Activated T-helper 1 cell treated with Interleukin-2 at 50 U/mL for 16 hours (primary cell): ENCODE measurements at regions not wholly inside any gene's neighbourhood (a gene's known extent, or its start where the extent isn't known, plus 50 kb on each side); places are given as distances from the start of the nearest gene placed in this dataset.

ENCODE experiments used
- DNase-seq: peaks from one replicate; pipeline ENCODE4 v3.0.0-alpha.2; 2020; ENCODE audit warnings: low read depth

DNA sequence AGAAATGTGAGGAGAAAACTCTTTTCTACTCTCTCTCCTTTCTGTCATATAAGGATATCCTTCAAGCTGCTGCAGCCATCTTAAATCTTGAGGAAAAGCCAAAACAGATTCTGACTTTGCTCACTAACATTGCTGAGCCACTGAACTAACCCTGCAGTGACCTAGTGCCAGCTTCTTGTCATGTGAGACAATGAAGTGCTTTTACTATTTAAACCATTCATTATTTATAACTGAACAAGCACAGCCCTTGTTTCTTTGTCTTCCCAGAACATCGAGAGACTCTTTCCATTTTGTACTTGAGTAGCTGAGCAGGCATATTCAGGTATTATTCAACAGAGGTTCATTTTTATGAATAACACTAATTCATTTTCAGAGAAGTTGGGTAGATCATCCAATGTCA is 455.0 kb upstream of the TMPO start:
- DNase-seq = no peak

DNA sequence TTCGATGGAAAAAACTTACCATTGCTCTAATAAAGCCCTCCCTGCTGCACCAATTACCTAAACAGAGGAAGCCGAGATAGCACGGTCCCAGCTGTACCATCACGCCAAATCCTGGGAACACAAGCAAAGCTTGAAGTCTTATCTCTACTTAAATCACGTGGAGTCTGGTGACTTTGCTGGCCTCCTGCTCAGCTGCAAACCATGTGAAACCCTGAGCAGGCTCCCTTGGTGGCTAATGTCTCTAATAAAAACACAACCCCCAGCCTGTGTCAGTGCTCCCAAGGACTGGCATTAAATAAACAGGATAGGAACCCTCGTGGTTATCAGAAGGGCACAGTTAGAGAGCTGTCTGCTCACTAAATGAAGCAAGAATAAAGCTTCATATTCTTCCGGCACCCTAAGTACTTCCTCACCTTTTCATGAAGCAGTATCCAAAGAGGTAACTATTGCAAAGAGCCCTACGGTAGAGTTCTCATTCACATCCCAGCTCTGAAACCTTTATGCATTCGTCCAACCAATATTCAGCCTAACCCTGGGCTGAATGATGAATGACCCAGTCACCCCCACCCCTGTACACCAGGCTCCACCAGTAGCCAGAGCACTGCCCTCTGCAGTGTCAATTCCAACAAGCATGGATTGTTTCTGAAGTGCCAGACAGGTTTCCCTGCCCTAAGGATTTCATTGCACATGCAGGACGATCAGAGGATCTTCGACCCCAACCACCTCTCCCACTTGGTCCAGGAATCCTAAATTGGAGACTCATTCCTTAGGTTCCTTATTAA is 452.7 kb upstream of the TMPO start:
- DNase-seq = no peak

DNA sequence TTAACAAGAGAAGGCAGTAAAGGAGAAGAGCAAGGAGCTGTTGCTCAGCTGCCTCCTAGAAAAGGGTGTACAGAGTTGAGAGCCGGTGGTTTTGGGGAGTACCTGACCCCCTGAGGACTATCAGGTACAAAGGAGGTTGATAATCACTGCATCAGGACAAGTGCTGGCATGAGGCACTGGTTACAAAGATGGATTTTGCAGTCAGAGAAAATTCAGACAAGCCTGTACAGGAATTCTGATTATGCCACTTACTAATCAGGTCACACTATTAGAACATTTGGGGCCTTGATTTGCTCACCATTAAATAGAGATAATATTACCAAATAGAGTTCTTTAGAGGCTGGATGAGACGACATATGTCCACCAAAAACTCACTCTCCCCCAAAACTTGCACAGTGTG is 450.9 kb upstream of the TMPO start:
- DNase-seq = no peak

DNA sequence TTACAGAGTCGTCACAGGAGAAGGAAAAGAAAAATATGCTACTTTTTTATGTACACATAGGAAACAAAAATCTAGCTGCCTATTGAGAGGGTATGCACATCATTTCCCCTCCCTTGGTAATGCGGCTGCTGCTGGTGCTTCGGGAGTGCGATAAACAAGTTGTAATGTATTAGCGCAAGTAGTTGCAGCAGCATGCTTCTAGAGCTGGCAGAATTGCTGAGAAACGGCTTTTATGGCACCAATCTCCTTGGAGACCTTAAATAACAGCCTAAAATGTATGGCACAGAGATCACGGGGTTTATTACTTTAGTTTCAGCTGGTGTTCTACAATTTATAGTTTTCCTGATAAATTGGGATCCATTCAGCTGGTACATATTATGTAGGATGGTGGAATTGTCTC is 447.6 kb upstream of the TMPO start:
- no peak for DNase-seq

DNA sequence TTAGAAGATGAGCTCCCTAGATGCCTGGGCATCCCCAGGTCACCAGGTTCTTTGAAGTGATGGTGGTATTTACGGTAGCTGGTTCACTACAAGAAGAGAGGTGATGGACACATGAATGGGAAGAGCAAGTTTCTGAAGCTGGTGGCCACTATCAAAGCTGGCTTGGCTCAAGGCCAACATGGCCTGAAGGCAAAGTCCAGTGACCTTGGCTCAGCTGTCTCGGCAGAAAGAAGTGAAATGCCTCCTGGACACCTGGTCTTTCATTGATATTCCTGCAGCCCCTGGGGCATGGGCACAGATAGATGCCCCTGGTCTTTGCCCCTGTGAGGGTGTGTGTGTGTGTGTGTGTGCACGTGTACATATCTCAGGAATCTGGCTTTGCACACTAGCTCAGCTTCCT is 441.8 kb upstream of the TMPO start:
- no peak for DNase-seq

DNA sequence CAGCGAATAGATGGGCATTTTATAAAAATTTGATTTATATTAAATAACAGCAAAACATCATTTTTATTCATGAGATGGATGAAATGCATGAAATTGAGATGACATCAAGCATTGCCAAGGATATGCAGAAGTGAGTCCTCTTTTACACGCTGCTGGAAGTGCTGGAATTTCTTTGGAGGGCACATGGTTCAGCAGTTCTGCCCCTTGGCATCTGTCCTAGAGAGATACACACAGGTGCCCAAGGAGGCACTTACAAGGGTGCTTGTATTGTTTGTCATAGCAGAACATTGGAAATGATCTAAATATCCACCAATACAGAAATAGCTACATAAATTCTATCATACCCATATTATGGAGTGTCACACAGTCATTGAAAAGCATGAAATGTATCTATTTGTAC is 441.1 kb upstream of the TMPO start:
- DNase-seq = no peak

DNA sequence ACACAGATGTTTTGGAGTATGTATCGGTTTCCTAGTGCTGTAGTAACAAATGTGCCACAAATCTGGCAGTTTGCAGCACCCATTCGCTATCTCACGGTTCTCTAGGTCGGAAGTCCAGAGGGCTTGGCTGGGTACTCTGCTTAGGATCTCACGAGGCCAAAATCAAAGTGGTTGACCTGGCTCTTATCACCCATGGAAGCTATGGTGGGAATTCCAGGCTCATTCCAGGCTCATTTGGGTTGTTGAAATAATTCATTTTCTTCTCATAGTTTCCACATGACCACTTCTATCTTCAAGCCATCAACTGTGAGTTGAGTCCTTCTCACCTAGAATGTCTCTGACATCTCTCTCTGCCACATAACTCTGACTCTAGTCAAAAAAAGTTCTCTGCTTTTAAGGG is 431.0 kb upstream of the TMPO start:
- DNase-seq = no peak

DNA sequence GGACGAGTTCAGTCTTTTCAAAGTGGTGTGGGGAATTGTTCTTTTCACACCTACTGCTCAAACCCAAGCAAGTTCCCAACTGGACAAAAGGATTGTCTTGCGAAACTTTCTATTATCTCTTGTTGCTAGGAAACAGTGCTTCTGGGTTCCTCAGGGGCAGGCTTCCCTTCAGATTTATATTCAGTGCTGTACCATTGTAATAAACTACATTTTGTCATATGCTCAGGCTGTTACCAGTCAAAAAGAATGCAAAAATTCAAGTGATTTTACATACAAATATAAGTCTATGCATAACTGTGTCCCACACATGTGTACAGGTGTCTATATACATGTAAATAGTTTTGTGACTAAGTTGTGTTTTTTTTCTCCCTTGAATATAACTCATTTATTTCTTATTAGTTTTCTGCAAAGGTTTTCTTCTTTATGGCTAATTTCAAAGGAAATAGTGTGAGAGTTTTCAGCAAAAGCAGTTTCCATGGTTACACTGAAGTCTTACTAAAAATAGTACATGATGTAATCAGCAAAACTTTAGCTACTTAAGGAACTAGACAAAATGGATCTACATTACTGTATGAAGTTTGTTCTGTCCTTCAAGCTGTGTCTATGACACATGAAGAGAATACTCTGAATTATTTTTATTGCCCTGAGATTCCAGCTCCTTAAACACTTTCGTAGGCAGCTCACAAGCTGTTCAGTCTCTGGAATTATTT is 430.2 kb upstream of the TMPO start:
- DNase-seq = no peak

DNA sequence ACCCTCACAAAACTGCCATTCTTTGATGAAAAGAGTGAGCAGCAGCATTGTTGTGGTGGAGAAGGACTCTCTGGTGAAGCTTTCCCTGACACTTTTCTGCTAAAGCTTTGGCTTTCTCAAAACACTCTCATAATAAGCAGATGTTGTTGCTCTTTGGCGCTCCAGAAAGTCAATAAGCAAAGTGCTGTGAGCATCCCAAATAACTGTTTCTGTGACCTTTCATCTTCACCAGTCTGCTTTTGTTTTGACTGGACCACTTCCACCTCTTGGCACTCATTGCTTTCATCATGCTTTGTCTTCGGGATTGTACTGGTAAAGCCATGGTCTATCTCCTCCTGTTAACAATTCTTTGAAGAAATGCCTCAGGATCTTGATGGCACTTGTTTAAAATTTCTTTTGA is 424.7 kb upstream of the TMPO start:
- no peak for DNase-seq

DNA sequence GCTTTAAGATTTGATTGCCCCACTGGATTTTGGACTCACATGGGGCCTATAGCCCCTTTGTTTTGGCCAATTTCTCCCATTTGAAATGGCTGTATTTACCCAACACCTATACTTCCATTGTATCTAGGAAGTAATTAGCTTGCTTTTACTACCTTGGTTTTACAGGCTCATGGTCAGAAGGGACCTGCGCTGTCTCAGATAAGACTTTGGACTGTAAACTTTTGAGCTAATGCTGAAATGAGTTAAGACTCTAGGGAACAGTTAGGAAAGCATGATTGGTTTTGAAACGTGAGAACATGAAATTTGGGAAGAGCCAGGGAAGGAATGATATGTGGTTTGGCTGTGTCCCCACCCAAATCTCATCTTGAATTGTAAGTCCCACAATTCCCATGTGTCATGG is 419.0 kb upstream of the TMPO start:
- DNase-seq = no peak

DNA sequence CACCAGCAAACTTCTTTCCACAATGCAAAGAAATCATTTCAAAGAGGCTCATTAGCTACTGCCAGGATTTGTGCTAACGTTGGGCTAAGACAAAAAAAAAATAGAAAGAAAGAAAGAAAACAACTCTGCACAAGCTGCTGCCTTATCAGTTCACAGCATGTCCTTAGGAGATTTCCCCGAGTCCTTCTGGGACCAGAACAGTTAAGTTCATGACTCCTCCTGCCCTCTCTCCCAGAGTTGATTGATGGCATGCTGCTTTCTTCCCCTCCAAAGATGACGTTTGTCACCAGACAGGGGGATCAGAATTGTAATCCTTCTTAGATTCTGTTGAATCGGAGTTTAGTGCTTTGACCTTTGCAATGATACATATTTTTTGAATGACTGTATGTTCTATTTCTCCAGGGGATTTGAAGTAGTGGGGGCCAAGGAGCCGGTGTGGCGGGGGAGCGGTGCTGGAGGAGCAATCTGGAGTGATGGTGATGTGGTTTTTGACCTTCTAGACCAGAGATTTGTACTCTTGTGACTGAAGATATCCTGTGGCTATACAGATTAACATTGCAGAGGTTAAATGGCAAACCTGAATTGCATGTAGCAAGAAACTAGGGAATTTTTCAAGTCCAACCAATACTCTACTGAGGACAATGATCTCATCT is 409.2 kb upstream of the TMPO start:
- DNase-seq = no peak

DNA sequence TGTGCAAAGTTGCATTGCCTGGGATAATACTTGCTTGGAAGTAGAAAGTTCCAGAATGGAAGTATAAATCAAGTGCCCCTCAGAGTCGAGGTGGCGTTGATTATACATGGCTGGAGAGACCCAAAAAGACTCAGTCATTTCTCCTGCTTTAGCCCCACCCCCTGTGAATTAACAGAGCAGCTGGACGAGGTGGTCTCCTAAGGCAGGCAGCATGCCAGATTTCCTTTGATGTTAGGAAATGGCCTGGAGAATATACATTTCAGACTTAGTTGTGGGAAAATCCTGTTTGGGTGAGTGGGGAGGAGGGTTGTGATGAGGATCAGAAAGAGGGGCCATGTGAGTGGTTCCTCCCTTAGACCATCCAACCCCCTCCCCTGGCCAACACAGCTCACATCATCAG is 406.1 kb upstream of the TMPO start:
- DNase-seq = no peak

DNA sequence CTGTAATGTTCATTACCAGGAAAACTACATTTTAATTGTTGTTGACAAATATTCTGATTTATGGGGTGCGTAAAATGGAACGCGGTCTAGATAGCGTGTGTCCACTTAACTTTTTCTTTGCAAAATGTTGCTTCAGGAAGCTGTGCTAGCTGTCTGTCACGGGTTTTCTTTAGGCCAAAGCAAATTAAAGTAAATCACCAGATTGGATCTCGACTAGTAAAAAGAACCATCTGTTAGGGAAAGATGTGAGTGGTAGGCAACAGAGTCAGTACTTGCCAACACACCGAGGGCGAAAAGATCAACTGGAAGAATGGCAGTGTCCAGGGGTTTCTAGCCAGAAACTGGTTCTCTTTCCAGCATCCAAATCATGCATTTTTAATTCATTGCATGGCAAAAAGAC is 404.9 kb upstream of the TMPO start:
- no peak for DNase-seq

DNA sequence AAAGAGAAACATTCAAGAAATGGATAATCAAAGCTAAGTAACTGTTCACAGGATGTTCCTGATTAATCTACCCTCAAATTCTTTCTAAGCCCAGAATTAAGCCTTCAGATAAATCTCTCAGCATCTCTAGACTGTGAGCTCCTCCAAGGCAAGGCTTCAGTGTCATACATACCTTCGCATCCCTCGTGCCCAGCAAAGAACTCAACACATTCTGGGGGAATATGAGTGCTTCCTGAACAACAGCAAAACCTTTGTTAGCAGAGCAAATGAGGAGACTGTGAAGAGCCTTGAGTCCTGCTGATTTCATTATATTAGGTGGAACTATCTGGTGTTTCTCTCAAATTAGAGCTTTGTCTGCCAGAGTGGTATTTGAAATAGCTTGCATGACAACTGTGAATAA is 401.8 kb upstream of the TMPO start:
- DNase-seq = no peak

DNA sequence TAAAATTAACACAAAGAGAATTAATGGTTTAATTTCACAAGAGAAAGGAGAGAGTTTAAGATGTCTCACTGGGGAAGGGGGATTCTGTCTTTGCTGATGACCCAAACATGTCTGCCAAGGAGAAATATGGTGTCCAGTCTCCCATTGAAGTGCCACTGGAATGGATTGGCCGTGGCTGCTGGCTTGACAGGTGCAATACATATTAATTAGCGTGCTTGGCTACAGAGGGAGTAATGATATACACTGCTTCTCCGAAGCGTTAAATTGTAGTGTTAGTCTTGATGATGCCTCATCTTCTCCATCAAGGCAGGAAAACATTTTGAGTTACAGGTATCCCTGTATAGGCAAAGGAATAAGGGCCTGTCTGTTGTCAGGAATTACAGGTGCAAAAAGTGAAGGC is 393.4 kb upstream of the TMPO start:
- DNase-seq = no peak

DNA sequence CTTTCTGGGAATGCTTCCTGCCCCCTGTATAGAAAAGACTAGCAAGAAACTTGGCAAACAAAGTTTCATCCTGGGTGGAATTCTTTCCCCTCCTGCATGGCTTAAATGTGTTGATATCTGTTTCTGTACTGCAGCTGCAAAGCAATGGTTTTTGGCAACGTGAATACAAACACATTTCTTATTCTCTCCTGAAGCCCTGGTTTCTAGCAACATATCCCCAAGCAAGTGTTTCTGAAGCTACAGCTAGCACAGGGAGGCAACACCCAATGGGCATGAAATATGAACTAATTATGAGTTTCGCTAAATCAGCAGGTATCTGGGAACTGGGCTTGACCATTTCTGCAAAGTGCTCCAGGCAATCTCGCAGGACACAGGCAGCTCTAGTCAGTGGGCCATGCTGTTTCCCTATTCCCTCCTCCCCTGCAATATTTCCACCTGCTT is 392.3 kb upstream of the TMPO start:
- DNase-seq = no peak

DNA sequence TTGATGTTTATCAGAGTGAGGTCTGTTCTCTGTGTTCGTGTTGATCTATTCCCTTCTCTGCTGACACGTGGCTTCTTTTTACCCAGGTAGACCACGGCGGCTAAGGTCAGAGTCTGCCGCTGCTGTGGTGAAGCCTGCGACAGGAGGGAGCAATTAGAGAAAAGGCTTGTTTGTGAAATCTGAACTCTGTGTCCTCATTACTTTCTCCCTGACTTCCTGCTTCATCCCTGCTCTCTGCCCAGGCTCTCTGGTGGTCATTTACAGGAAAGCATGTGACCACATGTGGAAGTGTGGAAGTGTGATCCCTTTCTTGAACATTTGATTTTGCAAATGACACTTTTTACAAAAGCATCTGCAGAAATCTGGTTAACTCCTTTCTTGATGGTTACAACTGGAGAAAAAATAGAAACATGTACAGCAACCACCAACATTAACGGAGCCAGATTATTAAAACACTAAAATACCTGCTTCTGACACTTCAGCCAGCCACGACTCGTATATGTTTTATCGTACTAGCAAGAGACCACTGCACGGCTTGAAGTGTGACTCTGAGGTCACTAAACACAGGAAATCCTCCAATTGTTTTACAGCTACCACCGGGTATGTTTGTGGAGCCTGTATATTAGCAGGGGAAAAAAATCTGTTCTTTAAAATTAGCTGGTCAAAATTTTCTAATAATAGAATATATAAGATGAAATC is 388.6 kb upstream of the TMPO start:
- DNase-seq = no peak

DNA sequence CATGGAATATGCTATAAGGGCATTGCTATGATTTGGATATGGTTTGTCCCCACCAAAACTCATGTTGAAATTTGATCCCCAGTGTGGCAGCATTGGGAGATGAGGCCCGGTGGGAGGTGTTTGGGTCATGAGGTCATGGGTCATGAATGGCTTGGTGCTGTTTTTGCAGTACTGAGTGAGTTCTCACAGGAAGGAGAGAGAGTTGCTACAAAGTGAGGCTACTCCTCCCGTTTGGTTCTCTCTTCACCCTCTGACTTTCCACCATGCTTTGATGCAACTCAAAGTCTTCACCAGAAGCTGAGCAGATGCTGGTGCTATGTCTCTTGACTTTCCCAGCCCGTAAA is 388.1 kb upstream of the TMPO start:
- no peak for DNase-seq

DNA sequence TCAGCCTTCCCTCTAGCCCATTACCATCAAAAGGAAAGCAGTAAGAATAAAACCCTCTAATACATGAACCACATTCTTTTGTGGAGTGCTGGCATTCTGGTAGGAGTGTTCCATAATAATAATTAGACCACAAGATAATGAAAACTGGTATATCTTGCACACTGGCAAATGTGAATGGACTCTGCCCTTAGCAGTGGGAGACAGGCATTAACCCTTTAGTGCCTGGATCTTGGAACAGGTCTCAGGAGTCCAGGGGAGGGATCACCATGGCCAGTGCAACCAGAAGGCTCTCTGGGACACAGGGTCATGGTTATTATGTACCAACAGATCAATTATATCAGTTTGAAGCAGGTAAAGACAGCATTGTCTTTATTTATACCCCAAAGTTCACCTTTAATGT is 387.5 kb upstream of the TMPO start:
- DNase-seq = no peak

DNA sequence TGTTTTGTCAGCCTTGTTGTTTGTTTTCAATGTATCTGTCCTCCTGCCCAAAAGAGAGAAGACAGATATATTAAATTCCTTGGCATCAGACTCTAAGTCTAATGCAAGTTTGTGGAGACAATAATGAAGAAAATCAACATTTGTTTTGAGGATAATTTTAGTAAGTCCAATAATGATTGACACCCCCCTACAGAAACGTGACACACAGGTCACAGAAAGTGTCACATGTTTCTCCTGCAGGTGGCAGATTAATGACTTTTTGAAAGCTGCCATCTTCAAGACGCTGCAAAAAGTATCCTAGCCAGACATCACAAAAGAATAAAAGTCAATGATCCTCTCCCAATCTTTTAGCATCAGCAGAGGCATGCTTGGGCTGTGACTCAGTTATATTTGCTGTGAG is 378.8 kb upstream of the TMPO start:
- no peak for DNase-seq

DNA sequence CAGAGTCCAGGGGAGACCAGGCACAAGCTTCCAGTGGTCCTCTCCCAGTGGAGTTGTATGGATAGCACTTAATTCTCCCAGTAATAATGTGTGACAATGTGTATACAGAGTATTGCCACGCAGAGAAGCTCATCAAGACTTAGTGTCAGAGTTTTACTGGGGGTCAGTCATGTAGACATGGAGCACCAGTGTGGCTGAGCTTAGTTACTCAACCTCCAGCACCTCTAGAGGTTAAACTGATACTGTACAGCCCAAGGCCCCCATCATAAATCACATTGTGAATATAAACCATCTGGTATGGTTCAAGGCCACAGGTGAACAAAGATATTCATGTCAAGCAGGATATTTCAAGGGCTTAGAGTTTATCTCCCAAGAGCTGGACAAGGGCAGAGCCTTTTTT is 378.1 kb upstream of the TMPO start:
- DNase-seq = no peak

DNA sequence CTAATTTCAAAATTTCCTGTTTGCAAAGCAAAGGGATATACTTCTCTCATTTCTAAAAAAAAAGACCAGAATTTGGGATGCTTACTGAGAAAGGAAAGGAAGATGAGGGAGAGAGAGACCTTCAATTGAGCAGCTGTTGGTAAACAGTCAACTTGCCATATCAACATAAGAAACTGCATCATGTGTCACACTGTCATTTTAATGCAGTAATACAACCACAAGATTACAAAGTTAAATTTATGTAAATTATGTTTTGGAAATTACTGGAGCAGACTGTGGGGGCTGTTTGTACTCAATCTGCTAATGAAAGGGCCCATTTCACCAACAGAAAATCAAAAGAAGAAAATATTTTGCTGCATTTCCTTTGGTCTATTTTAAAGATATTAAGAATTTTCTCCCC is 370.4 kb upstream of the TMPO start:
- no peak for DNase-seq

DNA sequence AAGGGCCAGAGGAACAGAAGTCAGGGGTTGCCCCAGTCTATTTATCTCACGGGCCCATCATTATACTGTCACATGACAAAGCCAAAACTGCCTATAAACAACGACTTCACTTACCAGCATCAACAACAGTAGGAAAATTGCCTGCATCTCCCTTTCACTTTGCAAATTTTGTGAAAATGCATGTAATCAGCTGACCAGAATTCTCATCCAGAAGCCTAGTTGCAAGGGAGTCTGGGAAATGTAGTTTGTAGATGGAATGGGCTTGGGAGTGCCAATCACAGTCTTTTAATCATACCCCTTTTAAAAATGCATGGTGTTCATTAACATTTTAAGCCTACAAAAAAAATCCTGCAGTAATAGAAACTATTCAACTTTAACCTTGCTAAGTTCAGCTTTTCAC is 369.3 kb upstream of the TMPO start:
- no peak for DNase-seq
